ENCODE measurements at regions not wholly inside any gene's neighbourhood (a gene's known extent, or its start where the extent isn't known, plus 50 kb on each side); places are given as distances from the start of the nearest gene placed in this dataset.

GRCh38 chr7:7127773-7128172 lies 54.6 kb upstream of the C1GALT1 start:
- no peak for DNase-seq

GRCh38 chr7:7129381-7129780 lies 53.0 kb upstream of the C1GALT1 start:
- DNase-seq = no peak

GRCh38 chr7:7131273-7131672 lies 51.1 kb upstream of the C1GALT1 start:
- no peak for DNase-seq

All from stimulated activated CD8-positive, alpha-beta memory T cell treated with anti-CD3 and anti-CD28 coated beads, Interleukin-4, amount 100 ng/mL, for 48 hours (primary cell).